ENCODE measurements at regions not wholly inside any gene's neighbourhood (a gene's known extent, or its start where the extent isn't known, plus 50 kb on each side); places are given as distances from the start of the nearest gene placed in this dataset.
"Not testable (repeated sequence)": the region's sequence is repeated elsewhere in the genome, so short reads cannot be mapped to it uniquely, and the experiment has no call there.

- DNase-seq (ENCODE audit: low read depth): peak; percentile 24
These were observed 152.8 kb downstream of the CYSLTR2 start for GRCh38 chr13:48806522-48806921.

GRCh38 chr13:48808683-48809082 lies 155.0 kb downstream of the CYSLTR2 start:
- peak; percentile 55 for DNase-seq (ENCODE audit: low read depth)

- no peak for DNase-seq (ENCODE audit: low read depth)
These were observed 156.3 kb downstream of the CYSLTR2 start for GRCh38 chr13:48810013-48810412.

GRCh38 chr13:48813518-48813917 lies 159.8 kb downstream of the CYSLTR2 start:
- DNase-seq (ENCODE audit: low read depth): no peak

- DNase-seq (ENCODE audit: low read depth): no peak
These were observed 159.0 kb upstream of the FNDC3A start for GRCh38 chr13:48816700-48817099.

GRCh38 chr13:48817166-48817802 lies 158.4 kb upstream of the FNDC3A start:
- DNase-seq (ENCODE audit: low read depth): no peak

GRCh38 chr13:48818495-48819356 lies 157.0 kb upstream of the FNDC3A start:
- peak; percentile 97 for DNase-seq (ENCODE audit: low read depth)

GRCh38 chr13:48819376-48819775 lies 156.3 kb upstream of the FNDC3A start:
- no peak for DNase-seq (ENCODE audit: low read depth)

GRCh38 chr13:48819899-48820298 lies 155.8 kb upstream of the FNDC3A start:
- no peak for DNase-seq (ENCODE audit: low read depth)

- DNase-seq (ENCODE audit: low read depth): not testable (repeated sequence)
These were observed 152.2 kb upstream of the FNDC3A start for GRCh38 chr13:48823526-48823925.

GRCh38 chr13:48826039-48826438 lies 149.7 kb upstream of the FNDC3A start:
- DNase-seq (ENCODE audit: low read depth): no peak

- not testable (repeated sequence) for DNase-seq (ENCODE audit: low read depth)
These were observed 148.7 kb upstream of the FNDC3A start for GRCh38 chr13:48826922-48827454.

- no peak for DNase-seq (ENCODE audit: low read depth)
These were observed 148.0 kb upstream of the FNDC3A start for GRCh38 chr13:48827709-48828108.

- DNase-seq (ENCODE audit: low read depth): peak; percentile 90
These were observed 146.7 kb upstream of the FNDC3A start for GRCh38 chr13:48828962-48829411.

- DNase-seq (ENCODE audit: low read depth): no peak
These were observed 146.2 kb upstream of the FNDC3A start for GRCh38 chr13:48829536-48829935.

GRCh38 chr13:48831248-48831647 lies 144.5 kb upstream of the FNDC3A start:
- no peak for DNase-seq (ENCODE audit: low read depth)

- DNase-seq (ENCODE audit: low read depth): no peak
These were observed 142.3 kb upstream of the FNDC3A start for GRCh38 chr13:48833412-48833811.

GRCh38 chr13:48835326-48835725 lies 140.4 kb upstream of the FNDC3A start:
- DNase-seq (ENCODE audit: low read depth): not testable (repeated sequence)

- no peak for DNase-seq (ENCODE audit: low read depth)
These were observed 137.3 kb upstream of the FNDC3A start for GRCh38 chr13:48838193-48838973.

- DNase-seq (ENCODE audit: low read depth): no peak
These were observed 136.5 kb upstream of the FNDC3A start for GRCh38 chr13:48839171-48839570.

- no peak for DNase-seq (ENCODE audit: low read depth)
These were observed 135.3 kb upstream of the FNDC3A start for GRCh38 chr13:48840366-48840765.

- peak; percentile 32 for DNase-seq (ENCODE audit: low read depth)
These were observed 133.4 kb upstream of the FNDC3A start for GRCh38 chr13:48842316-48842715.

Measured in LHCN-M2 (cell line).